ENCODE measurements at regions not wholly inside any gene's neighbourhood (a gene's known extent, or its start where the extent isn't known, plus 50 kb on each side); places are given as distances from the start of the nearest gene placed in this dataset.

DNA sequence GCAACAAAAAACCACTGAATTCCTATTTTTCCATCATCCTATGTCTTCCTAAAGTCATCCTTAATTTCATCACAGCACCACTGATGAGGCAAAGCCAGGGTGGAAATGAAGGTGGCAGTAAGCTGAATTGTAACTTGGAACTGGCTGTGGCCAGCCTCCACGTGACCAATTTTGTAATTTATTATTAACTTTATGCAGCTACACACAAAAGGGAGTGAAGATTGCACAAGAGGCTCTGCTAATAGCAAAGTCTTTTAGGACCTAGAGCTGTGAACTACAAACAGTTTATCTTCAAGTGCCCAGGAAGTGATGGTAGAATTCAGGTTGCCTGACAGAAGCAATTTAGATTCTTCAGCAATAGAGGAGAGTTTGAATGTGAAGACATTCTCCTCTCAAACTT, 176.4 kb downstream of the CCDC71L start:
- DNase-seq (ENCODE audit: low read depth) = peak; percentile 60

DNA sequence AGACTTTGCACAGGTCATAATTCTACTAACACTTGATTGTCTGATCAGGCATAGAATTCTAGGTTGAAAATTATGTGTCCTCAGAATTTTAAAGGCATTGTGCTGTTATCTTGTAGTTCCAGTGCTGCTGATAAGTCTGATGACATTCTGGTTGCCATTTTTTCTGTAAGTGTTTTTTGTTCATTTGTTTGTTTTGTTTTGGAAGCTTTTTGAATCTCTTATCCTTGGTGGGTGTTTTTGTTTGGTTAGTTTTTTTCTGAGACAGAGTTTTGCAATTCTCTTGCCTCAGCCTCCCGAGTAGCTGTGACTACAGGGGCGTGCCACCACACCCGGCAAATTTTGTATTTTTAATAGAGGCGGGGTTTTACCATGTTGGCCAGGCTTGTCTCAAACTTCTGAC, 178.9 kb downstream of the CCDC71L start:
- DNase-seq (ENCODE audit: low read depth) = no peak

GRCh38 chr7:106480616-106481031, 180.3 kb downstream of the CCDC71L start:
- DNase-seq (ENCODE audit: low read depth) = no peak

- DNase-seq (ENCODE audit: low read depth) = peak; percentile 29
Measured at GRCh38 chr7:106480161-106480579, 180.8 kb downstream of the CCDC71L start.

DNA sequence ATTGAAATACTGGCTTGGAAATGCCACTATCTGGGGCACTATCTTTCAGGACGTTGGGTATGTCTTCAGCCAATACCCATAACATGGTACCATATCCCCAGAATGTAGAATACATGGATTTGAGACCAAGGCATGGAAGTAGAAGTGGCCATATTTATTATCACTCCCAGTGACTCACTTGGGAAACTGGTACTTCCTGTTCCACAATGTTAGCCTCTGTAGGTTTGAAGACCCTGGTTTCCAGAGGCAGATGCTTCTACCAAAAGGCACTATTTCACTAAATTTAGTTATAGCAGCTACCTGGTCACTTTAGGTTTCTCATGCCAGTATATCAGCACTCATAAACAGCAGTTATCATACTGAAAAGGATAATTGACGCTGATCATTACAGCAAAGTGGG, 184.2 kb downstream of the CCDC71L start:
- DNase-seq (ENCODE audit: low read depth) = no peak

DNA sequence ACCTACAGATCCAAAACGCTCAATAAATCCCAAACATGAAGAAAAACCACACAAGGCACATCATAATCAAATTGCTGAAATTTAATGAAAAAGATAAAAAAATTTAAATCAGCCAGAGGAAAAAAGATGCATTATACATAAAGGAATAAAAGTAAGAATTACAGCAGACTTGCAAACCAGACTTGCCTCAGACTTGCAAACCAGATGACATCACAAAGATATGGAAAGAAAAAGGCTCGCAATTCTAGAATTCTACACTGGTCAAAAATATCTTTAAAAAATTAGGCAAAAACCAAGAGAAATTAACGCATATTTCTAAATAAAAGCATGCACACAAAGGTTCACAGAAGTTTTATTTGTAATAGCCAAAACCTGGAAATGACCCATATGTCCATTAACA, 188.0 kb upstream of the NAMPT start:
- DNase-seq (ENCODE audit: low read depth) = no peak

DNA sequence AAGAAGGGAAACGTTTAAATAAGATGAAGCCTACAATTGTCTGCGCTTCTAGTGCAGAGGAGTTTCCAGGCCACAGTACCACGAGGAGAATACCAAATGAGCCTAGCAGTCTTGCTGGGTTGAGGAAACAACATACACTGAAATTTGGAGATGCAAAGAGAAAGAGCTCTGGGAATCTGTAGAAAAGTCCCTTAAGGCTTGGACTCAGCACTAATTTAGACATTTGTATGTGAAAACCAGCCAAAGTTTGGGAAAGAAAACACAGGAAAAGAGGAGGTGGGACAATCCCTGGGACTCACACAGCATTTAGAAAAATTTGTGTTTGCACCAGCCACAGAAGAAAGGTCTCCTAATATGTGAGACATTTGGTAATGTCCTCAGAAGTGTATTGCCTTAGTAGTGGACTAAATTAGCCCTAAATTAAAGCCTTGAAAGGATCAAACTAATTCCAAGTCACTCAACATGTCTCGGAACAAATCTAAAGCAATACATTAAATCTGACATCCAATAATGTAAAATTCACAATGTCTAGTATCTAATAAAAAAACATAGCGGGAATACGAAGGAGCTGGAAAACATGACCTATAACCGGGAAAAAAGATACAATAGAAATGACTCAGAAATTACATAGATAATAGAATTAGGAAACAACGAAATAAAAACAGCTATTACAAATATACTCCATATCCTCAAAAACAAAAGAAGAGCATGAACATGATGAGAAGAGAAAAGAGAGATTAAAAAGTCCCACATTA, 187.1 kb upstream of the NAMPT start:
- no peak for DNase-seq (ENCODE audit: low read depth)

DNA sequence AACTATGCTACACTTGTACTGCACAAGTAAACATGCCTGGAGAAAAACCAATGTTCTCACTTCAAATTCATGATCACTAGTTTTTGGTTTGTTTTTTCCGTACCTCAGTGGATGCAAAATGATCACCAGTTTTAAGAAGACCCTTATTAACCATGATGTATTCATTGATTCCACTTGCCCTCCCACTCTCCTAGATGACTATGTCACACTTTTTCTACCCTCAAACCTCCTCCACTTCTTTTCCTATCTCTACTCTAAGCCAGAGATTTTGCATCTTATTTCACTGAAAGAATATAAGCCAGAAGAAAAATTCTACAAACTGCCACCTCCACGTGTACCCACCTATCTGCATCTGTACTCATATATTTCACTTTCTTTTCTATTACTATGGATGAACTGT, 186.2 kb upstream of the NAMPT start:
- DNase-seq (ENCODE audit: low read depth) = no peak

DNA sequence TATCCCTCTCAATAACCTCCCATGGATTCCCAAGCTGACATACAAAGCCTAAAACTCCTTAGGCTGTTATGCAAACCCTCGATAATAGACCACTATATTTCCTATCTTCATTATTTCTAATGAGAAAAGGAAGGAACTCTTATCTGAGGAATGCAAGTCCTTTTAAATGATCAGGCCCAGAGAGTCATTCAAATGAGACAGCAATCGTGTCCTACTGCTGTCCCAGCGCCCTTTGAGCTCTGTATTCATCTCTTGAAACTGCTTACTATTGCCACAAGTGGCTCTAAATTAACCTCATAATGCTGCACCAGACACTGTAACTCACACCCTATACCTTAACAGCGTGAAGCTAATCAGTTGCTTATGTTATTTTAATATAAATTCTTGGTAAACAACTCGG, 182.1 kb upstream of the NAMPT start:
- DNase-seq (ENCODE audit: low read depth) = no peak

DNA sequence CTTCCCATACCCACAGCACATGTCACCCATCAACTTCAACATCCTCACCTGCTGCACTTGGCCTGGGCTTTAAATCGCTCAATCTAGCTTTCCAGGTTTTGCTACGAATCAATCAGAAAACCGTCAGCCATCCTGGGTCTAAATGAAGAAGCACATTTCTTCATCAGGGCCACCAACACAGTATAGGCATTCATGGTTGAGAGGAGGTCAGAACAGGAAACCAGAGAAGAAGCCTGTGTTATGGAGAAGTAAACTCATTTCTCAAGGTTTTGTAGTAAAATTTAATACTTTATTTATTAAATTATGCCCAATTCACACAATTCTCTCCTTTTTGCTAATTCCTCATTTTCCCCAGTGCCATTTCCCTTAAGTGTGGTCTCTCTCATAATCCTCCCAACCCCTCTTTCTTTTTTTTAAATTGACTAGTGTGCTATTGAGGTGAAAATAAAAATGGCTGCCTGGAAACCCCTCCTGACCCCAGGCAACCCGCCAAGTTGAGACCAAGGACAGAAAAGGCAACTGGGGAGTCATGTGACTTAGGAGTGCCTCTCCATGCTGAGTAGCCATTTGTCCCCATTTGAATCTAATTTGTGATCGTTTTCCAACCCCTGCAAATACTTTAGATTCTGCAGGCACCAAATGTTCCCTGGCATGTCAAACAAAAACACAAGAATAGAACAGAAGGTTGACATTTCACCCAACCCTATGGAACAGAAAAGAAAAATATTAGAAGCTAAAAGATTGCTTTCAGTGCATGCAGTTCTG, 181.1 kb upstream of the NAMPT start:
- DNase-seq (ENCODE audit: low read depth) = no peak

DNA sequence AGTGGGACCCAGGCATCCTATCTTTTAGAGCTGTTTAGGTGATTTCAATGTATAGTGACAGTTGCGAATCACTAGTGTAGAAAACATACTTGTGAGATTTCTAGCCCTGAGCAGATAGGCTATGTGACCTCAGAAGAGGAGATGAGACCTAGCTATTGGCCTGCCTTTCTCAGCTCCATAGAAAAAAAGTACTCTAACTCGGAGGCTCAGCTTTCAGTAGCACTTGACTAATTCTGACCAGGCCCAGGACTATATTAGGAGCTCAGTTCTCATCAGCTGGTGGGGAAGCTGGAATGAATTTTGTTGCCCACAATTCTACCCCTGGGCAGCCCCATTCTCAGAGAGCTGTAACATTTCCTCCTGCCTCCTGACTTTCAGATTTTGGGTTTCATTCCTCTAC, 179.9 kb upstream of the NAMPT start:
- no peak for DNase-seq (ENCODE audit: low read depth)

- no peak for DNase-seq (ENCODE audit: low read depth)
Measured at GRCh38 chr7:106463851-106464611, 179.2 kb upstream of the NAMPT start.

- no peak for DNase-seq (ENCODE audit: low read depth)
Measured at GRCh38 chr7:106462914-106463482, 178.2 kb upstream of the NAMPT start.

- peak; percentile 45 for DNase-seq (ENCODE audit: low read depth)
Measured at GRCh38 chr7:106462365-106462859, 177.6 kb upstream of the NAMPT start.

DNA sequence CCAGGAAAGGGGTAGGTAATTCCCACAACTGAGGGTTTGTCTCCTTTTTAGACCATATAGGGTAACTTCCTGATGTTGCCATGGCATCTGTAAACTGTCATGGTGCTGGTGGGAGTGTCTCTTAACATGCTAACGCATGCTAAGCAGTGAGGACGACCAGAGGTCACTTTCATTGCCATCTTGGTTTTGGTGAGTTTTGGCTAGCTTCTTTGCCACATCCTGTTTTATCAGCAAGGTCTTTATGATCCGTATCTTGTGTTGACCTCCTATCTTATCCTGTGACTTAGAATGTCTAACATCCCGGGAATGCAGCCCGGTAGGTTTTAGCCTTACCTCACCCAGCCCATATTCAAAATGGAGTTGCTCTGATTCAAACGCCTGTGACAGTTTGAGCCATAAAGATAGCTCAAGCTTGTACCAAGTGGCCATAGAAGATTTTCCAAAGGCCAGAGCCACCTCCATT, 176.0 kb upstream of the NAMPT start:
- DNase-seq (ENCODE audit: low read depth) = no peak

DNA sequence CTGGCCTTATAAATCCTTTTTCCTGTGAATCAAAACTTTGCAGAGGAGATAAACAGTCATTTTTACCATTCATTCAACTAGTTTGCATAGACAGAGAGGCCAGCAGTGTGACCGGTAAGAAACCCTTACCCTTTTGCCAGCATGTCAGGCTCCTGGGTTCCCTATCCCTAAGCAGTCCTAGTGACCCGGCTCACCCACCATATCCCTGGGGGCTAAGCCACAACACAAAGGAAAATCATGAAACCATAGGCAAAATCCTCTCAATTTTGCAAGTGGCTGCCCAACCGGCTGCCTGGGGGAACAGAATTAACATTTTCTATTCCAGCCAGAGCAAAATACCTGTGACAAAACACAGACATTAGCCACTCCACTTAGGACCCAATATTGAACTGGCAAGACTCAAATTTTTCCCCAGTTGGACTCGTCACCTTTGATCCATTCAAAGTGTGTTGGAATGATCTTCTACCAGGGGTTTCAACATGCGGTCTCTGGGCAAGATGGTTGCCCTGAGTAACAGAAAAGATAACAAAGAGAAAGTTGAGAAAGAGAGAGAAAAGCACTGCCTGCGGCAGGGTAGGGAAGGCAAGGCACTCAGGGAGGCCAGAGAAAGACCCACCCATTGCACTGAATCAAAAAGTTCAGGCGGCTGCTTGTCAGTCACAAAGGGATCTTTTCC, 174.8 kb upstream of the NAMPT start:
- no peak for DNase-seq (ENCODE audit: low read depth)

DNA sequence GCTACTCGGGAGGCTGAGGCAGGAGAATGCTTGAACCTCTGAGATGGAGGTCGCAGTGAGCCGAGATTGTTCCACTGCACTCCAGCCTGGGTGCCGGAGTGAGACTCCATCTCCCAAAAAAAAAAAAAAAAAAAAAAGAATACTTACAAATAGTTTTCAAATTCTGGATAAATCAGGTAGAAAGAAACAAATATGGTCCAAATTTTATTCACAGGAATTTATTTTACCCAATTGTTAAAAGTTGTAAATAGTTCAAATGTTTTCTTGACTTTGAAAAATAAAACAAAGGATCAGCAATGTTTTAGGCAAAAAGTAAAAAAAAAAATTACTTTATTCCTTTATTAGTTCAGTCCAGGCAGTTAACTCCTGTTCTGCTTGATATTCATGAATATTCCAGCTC, 172.9 kb upstream of the NAMPT start:
- no peak for DNase-seq (ENCODE audit: low read depth)

GRCh38 chr7:106456329-106456728, 171.5 kb upstream of the NAMPT start:
- no peak for DNase-seq (ENCODE audit: low read depth)

DNA sequence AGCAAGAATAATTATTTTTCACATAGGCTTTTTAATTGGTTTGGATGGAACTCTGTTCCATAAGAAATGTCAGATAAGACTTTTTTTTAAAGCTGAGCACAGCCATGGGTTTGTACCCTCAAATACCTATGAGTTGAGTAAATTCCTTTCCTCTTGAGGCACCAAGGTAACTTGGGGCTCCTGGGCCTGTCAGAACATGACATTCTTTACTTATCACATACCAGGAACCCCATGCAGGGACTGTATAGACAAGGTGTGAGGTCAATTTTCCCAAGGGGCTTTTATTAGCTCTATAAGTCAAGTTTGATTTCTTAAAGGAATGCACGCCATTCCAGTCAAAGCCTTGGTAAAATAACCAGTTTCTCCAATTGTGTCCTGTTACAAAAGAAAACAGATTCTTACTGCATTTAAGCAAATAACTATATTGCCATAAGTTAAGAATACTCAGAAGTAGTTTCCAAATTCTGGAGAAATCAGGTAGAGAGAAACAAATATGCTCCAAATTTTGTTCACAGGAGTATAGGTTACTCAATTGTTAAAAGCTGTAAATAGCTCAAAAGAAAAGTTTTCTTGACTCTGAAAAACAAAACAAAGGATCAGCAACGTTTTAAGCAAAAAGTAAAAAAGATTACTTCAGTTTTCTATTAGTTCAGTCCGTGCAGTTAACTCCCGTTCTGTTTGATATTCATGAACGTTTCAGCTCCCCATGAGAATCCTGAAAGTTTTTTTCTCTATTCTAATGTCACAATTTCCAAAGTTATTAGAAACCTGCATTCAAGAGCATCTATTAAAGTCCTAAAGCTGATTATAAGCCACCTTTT, 167.5 kb upstream of the NAMPT start:
- DNase-seq (ENCODE audit: low read depth) = no peak

GRCh38 chr7:106451171-106451570, 166.4 kb upstream of the NAMPT start:
- DNase-seq (ENCODE audit: low read depth) = no peak

- DNase-seq (ENCODE audit: low read depth) = no peak
Measured at GRCh38 chr7:106450716-106451115, 165.9 kb upstream of the NAMPT start.

Data from iris pigment epithelial cell (primary cell).